IPS DF 4.7 (cell line): ENCODE measurements at regions not wholly inside any gene's neighbourhood (a gene's known extent, or its start where the extent isn't known, plus 50 kb on each side); places are given as distances from the start of the nearest gene placed in this dataset.
"Not testable (repeated sequence)": the region's sequence is repeated elsewhere in the genome, so short reads cannot be mapped to it uniquely, and the experiment has no call there.

ENCODE experiments used
- DNase-seq: peaks from one replicate; pipeline ENCODE4 v3.0.0-alpha.2; 2013; ENCODE audit warnings: low spot score; ENCODE audit errors: extremely low read depth

DNA sequence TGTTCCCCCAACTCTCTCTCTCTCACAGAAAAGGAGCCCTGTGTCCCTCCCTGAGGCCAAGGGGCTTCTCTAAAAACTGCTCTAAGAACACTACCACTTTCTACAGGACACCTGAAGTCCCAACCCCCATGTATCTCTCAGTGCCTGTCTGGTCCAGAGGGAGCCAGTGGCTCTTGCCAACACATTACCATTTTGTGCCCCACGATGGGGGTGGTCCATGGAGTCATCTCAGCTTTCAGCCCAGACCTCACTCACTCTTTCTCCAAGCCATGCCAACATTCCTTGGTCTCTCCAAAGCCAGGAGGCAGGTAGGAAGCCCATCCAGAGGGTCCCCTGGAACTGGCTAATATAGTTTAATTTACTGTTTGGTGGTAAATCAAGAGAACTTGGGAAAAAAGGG is 962.1 kb upstream of the DEFB115 start:
- not testable (repeated sequence) for DNase-seq

DNA sequence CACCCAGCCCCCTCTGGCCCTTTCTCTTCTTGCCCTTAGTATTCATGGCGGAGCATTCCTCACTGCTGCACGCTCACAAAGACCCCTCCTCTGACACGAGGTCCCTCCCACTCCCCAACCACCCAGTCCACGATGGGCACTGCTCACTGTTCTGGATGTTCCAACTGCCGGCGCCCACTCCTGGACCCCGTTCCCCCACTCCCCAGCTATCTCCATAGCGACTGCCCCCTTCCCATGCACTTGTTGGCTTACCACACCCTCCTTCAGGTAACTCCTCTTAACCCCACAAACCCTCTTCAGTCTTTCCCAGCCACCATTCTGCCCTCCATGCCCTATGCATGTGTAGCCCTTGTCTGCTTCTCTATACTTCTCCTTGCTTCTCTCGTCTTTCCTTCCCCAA is 961.5 kb upstream of the DEFB115 start:
- DNase-seq: not testable (repeated sequence)

DNA sequence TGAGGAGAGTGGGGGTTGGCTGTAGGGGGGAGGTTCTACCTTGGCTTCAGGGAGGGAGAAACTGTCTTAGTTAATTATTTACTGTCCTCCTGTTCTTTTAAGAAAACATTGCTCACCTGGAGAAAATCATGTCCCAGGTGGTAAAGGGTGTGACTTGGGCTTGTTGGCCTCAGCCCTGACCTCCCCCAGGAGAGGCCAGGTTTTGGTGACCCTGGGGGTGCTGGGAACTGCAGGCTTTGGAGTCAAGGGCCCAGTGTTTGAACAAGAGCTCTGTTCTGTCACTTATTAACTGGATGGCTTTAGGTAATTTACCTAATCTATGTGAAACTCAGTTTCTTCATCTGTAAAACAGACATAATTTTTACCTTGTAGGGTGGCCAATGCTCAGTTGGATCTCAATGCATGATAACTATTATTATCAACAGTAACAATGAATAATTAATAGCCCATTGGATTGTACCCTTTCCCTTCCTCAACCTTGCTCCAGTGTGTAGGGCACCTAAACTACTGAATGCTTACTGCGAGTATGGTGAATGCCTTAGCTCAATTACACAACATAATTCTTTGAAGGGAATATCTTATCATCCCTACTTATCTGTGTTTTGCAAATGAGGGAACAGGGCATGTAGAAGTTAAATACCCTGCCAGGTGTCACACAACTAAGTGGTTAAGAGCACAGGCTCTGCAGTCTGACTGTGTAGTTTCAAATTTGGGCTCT is 959.4 kb upstream of the DEFB115 start:
- DNase-seq: not testable (repeated sequence)

DNA sequence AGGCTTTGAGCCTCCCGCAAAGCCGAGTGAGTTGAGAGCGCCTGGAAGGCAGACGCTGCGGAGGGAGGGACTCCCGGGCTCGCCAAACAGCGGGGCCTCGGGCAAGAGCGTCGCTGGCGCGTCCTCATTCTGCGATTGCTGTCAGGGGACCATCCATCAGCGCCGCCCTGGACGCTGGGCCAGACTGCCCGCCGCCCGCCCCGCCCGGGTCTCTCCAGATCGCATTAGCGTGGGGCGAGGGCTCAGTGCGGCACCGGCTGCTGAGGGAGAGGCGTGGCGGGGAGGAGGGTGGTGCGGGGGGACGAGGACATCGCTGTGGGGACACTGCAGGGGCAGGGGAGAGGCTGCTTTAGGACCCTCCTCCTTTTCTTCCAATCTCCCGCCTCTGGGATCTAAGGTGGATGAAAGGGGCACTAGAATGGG is 957.2 kb upstream of the DEFB115 start:
- not testable (repeated sequence) for DNase-seq

DNA sequence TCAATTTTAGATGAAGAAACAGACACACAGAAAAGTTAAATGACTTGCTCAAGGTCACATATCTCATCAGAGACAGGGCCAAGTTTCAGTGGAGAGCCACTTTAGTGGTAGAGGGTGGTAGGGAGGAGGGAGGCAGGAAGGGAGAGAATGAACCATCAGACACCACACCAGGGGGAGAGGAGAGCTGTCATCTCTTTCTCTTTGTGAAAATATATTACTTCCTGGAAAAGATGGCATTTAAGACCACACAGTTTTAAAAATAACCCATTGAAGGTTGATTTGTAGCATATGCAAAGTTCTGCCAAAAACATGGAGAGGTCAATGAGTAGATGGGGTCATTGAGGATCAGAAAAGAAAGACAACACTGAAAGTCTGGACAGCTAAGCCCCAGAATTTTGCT is 954.7 kb upstream of the DEFB115 start:
- not testable (repeated sequence) for DNase-seq

DNA sequence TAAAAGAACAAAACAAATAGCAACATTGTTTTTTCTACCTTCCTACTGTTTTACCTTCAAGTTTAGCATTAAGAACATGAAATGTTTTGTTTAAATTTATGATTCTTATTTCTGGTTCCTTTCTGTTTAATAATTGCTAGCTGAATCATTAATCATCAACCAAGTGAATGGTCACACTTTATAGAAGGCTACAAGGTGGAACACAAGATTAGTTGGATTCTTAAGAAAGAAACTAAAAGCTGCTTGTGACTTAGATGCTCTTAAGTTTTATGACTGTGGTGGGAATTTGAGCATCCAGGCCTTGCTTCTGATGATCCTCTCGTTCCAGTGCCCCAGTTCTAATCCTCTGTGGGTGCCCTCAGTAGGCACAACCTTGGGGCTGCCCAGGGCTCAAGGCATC is 947.5 kb upstream of the DEFB115 start:
- not testable (repeated sequence) for DNase-seq

DNA sequence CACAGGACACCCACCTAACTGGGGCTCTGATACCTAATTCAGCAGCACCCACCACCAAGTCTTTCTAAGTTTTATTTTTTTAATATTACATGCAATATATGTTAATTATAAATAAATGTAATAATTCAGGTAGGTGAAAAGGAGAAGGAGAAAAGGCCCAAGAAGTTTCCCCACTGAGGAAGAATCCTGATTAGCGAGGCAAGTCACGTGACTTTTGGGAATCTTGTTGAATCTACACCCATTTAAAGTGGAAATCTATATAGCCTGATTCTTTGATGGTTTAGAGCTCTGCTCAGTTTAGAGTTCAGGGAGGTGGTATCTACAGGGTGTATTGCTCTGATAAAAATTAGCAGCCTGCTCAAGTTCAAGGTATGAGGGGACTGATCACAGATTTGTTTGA is 947.1 kb upstream of the DEFB115 start:
- DNase-seq: not testable (repeated sequence)

DNA sequence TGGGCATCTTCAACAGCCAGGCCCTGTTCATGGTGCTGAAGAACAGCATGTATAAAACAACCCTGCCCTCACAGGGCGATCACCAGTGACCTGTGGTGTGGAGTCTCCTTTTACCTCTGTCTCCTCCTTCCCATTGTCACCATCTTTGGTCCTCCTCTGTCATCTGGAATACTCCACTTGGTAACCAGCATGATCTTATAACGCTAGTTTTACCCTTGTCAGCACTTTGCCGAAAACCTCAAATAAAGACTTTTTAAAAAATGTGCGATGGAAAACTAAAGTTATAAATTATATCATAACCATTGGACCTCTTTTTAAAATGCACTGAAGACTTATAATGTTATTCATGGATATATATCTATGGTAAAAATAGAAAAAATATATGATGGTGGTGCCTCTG is 945.2 kb upstream of the DEFB115 start:
- not testable (repeated sequence) for DNase-seq

DNA sequence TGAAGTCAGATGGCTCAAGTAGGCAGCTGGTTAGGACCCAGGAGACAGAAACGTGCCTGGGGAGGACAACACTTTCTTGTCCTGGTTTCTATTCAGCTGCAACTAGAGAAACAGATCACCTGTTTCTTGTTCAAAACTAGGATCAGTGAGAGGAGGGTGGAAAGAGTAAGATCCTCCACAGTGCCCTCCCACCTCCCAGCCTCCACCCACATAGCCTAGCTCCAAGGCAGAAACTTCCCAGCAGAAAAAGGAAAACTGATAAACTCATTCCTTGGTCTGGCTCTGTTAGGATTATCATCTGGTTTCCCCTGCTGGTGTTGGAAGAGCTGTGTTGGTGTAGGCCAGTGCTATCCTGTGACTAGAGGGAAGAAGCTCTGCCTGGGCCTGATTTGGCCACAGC is 943.8 kb upstream of the DEFB115 start:
- DNase-seq: not testable (repeated sequence)

DNA sequence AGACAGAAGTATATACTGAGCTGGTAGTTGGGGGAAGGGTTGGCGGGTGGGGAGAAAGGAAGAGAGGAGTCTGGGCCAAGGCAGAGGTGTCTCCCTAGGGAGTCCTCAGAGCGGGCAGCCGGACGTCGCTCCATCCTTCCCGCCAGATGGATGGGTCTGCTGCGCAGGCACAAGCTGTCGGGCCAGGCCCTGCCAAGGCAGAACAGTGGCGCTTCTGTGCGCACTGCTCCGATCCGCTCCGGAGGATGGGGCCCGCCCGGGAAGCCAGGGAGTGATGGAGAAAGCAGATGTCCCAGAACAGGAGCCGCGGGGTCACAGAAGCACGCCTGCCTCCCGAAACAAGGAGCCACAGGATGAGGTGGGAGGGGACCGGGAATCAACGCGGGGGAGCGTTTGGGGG is 941.4 kb upstream of the DEFB115 start:
- DNase-seq: not testable (repeated sequence)

DNA sequence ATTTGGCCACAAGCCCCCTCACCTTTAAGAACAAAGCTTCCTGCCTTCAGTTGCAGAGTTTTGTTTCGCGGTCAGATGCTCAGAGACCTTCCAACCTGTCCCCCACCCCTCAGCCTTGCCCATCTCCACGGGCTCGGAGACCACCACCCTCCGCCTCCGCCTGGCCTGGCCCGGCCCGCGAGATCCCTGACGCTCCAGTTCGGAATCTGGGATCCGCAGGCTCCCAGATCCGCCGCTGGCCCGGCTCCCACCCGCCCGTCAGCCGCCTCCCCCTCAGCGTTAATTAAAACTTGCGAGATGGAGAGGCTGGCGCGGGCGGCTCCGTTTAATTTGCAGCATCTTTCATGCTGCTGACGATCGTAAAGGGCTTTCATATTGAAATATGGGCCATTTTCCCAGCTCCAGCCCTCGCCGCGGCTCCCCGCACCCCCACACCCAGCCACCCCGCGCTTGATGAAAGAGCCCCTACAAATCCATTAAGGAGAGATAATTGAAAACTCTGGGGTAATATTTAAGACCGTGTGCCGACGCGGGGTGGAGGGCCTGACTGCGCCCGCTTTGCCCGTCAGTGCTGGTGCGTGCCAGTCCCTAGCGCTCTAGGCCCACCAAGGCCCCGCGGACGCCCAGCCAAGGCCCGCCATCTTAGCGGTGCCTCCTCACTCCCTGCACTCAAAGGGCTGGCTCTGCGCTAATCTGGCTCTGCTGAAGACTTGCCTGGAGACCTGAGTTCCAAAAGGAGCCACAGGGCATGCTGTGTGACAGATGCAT is 940.7 kb upstream of the DEFB115 start:
- DNase-seq: not testable (repeated sequence)

DNA sequence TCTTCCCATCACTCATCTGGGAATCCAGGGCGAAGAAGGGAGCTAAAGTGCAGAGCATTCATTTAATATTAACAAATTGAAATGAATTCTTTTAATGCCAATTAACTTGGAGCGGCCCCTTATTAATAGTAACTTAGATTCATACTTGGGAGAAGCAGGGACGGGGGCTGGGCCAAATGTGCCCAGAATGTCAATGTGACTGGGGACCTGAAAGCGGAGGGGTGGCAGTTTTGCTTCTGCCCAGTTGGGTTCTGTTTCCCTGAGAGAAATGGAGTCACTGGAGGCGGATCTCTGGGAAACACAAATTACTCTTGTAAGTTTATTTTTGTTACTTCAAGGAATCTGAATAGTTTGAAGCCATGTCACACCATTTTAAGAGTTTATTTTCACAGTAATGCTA is 923.7 kb upstream of the DEFB115 start:
- not testable (repeated sequence) for DNase-seq

DNA sequence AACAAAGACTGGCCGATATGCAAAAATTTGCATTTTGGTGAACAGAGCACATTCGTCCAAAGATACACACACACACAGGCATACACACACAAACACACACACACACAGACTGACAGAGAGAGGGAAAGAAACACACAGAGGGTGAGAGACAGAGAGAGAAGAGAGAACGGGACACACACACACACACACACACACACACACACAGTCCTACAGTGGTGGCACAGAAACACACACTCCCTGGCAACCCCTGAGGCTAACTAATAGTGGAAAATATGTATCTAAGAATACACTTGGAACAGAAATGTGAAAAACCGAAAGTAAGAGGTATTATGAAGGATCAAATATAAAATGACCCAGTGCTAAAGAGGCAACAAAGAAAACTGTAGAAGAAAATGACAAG is 919.9 kb upstream of the DEFB115 start:
- DNase-seq: not testable (repeated sequence)

DNA sequence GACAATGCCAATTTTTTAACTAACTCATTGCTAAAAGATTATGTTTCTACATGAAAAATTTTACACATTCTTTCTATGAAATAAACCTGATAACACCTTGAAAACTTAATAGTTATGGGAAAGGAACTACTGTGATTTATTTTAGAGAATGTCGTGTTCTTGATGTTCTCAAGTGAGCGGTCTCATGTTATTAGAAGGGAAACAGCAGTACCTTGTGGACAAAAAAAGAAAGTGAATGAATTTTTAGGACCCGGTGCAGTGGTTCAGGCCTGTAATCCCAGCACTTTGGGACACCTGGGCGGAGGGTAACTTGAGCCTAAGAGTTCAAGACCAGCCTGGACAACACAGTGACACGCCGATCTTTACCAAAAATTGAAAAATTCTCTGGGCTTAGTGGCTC is 908.5 kb upstream of the DEFB115 start:
- DNase-seq: not testable (repeated sequence)

DNA sequence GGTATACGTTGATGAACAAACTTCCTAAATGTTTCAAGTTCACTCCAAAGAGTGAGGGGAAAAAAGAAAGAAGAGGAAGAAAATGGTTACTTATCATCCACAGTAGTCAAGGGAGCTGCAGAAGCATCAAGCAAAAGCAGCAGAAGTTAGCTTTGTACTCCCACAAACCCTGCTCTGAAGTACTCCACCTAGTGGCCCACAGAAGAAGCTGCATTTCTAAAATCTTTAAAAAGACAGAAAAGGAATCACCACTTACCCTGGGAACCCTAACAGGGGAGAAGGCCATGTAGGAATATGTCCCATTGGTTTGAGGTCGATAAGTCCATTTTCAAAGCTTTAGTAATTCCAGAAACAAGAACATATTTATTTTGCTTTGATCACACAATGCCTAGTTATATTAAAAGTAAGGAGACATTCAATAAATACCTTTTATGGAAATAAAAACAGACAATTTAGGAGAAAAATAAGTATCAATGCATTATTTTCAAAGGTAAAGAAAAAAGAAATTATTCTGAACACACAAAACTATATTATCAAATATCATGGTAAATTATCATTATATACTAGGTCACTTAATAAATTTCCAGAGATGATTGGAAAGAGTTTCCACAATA is 900.5 kb upstream of the DEFB115 start:
- DNase-seq: not testable (repeated sequence)

DNA sequence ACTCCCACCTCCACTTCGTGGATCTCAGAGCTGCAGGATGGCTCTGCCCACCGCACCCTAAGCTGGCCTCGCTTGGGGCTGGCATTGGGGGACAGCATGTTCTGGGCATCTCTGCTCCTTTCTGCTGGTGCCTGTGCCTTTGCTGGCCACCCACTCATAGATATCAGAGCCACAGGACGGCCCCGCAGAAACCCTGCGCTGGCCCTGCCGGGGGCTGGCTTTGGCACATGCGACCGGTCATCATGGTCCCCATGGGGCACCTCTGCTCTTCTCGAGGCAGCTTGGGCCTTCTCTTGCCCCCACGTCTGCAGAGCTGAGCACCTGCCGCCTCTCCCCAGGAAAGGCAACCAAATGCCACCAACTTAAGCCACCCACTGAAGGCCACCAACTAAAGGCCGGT is 895.7 kb upstream of the DEFB115 start:
- DNase-seq: not testable (repeated sequence)

DNA sequence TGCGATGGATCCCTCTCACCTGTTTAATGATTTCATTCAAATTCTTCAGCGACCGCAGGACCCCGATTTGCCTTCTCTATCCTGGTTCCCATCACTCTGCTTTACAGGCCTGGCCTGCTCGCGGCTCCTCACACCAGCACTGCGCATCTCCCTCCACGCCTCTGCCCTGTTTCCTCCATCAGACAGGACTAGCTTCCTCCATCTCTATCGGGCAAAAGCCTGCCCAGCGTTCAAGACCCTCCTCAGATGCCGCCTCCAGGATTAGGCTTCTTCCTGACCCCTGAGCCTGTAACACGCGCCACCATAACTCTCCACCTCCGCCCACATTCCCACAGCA is 881.1 kb upstream of the DEFB115 start:
- not testable (repeated sequence) for DNase-seq

DNA sequence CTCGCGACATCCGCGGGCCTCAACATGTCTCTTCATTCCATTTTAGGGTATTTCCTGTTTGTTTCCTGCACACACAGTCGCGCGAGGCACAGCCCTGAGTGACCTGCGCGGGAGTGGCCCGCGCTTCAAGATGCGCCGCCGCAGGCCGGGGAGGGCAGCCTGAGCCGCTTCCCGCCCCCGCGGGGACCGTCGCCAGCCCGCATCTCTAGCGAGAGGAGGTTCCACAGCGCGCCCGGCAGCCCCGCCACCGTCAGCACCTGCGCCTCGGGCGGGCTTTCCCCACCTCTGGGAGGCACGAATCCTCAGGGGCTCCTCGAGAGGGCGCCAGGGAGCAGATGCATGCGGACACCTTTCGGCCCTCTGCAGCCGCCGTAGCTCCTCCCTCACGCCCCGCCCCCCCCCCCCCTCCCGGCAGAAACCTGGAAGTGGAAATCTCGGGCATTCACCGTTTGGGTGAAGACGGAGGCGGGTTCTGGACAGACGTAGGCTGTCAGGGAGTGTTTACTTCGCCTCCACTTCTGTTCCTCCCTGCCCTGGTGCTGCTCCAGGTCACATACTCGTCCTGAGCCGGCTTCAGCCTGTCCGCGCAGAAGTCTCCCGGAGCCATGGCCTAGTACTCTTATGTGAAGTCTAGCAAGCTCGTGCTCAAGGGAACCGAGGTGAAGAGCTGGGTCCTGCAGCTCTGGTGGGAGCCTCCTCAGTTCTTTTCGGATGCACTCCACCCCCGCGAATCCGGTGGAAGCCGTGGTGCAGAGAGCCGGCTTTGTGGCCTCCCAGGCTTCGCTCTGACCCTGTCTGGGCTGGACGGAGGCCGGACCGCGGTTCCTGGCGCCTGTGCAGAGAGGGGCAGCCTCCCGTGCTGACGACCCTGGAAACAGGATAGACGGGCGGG is 880.5 kb upstream of the DEFB115 start:
- peak; percentile 36 for DNase-seq

DNA sequence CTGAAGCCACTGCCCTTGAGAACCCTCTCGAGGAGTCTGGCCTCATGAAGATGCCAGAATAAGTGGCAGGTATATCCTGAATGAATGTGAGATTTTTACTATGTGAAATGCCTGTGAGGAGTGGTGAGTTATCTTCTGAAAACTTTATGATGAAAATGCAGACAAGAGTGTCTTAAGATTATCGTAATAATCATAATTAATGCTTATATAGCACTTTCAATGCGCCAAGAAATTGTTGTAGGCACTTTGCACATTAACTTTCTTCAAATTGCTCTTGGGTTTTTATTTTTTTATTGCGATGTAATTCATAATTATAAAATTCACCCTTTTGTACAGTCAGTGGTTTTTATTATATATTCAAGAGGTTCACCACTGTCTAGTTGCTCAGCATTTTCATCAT is 879.1 kb upstream of the DEFB115 start:
- not testable (repeated sequence) for DNase-seq

DNA sequence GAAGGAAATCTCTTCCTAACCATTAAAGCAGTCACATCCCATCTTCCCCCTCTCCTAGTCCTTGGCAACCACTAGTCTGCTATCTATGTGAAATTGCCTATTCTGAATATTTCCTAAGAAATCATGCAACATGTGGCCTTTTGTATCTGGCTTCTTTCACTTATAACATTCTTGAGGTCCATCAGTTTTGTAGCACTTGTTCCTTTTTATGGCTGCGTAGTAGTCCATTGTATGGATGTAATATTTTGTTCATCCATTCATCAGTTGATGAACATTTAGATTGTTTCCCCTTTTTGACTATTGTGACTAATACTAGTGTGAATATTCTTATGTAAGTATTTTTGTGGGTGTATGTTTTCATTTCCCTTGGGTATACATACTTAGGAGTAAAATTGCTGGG is 878.7 kb upstream of the DEFB115 start:
- DNase-seq: not testable (repeated sequence)

DNA sequence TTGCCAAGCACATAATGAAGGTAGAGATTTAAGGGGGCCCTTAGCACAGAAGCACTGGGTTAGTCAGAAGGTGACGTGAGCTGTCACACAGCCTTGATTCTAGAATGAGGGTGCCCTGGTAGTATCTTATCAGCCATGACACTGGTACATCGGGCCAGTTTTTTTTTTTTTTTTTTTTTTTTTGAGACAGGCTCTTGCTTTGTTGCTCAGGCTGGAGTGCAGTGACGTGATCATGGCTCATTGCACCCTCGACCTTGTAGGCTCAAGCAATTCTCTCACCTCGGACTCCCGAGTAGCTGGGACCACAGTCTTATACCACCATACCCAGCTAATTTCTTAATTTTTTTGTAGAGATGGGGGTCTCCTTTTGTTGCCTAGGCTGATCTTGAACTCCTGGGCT is 872.6 kb upstream of the DEFB115 start:
- not testable (repeated sequence) for DNase-seq
